Activated CD4-positive, alpha-beta T cell treated with anti-CD3 and anti-CD28 coated beads for 36 hours (primary cell): ENCODE measurements at regions not wholly inside any gene's neighbourhood (a gene's known extent, or its start where the extent isn't known, plus 50 kb on each side); places are given as distances from the start of the nearest gene placed in this dataset.

ENCODE experiments used
- ATAC-seq: fragments of 200-7000 bp; cut with Tn5 transposase; one replicate; pipeline ENCODE4 v1.10.0; 2021; ENCODE audit warnings: mild to moderate bottlenecking, moderate library complexity
- CTCF ChIA-PET: fragments of 350-600 bp; sonication (Branson Sonifier 250); formaldehyde crosslinking; loops from one replicate; lab custom pipeline; 2021; ENCODE audit warnings: antibody characterized with exemption; lab: Charles Lee
- POLR2A ChIA-PET: fragments of 350-600 bp; sonication (Branson Sonifier 250); formaldehyde crosslinking; loops from one replicate; lab custom pipeline; 2021; ENCODE audit warnings: antibody characterized with exemption, inconsistent platforms; lab: Charles Lee
- DNase-seq: peaks from one replicate; pipeline ENCODE4 v3.0.0-alpha.2; 2020
- H3K27ac Mint-ChIP-seq: one replicate; pipeline ENCODE4 v1.8.0; 2021; ENCODE audit warnings: mixed read lengths
- H3K27me3 Mint-ChIP-seq: one replicate; pipeline ENCODE4 v1.8.0; 2021; ENCODE audit warnings: mixed read lengths
- H3K36me3 Mint-ChIP-seq: one replicate; pipeline ENCODE4 v1.8.0; 2021; ENCODE audit warnings: low read depth, mixed read lengths
- H3K4me1 Mint-ChIP-seq: one replicate; pipeline ENCODE4 v1.8.0; 2021; ENCODE audit warnings: mixed read lengths
- H3K4me3 Mint-ChIP-seq: one replicate; pipeline ENCODE4 v1.8.0; 2021; ENCODE audit warnings: mild to moderate bottlenecking, moderate library complexity, mixed read lengths
- H3K9me3 Mint-ChIP-seq: one replicate; pipeline ENCODE4 v1.8.0; 2021; ENCODE audit warnings: low read depth, mixed read lengths
- intact Hi-C, 2 experiments: fragments of 100-400 bp; cut with DNase I in 1 of 2; cut with micrococcal nuclease in 1 of 2; formaldehyde crosslinking; loops; one replicate each; pipeline versions ENCODE4 v1.14.2 to v1.15.1; 2022 to 2024; cut with DNase I, micrococcal nuclease

DNA sequence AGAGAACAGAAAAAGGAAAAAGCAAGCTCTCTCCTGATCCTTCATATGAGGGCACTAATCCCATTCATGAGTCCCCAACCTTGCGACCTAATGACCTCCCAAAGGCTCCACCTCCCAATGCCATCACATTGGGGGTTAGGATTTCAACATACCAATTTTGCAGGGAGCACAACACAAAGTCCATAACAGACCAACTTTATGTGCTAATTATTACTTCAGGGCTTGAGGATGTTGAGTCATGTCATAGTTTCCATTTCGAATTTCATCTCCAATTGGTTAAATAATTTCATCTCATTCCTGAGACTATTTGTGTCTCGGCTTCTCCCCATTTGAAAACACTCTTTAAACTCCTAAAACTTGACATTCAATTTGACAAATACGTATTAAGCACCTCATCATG lies 69.9 kb upstream of the KLF7 start:
- ATAC-seq (no peak), DNase-seq (no peak)
- Mint-ChIP-seq H3K4me1 (peaks cover 29% of the 10 kb centered on the region), H3K4me3 (no peak overlapping the region), H3K9me3 (peaks cover 3% of the 10 kb centered on the region), H3K27me3 (no peaks in the 10 kb centered on the region), H3K36me3 (no peaks in the 10 kb centered on the region), H3K27ac (no peak overlapping the region)
- intact Hi-C loops: loop anchor here in 1 of 2 experiments (5.0 kb wide), 1 partner anchor 237 kb away; no protein-coding TSS in a partner anchor
- CTCF ChIA-PET: interaction anchor here (0.5 to 1.7 kb wide), 2 partner anchors 12 to 449 kb away, joined by 3 to 5 read pairs; no protein-coding TSS in a partner anchor
- POLR2A ChIA-PET: no interaction called here

DNA sequence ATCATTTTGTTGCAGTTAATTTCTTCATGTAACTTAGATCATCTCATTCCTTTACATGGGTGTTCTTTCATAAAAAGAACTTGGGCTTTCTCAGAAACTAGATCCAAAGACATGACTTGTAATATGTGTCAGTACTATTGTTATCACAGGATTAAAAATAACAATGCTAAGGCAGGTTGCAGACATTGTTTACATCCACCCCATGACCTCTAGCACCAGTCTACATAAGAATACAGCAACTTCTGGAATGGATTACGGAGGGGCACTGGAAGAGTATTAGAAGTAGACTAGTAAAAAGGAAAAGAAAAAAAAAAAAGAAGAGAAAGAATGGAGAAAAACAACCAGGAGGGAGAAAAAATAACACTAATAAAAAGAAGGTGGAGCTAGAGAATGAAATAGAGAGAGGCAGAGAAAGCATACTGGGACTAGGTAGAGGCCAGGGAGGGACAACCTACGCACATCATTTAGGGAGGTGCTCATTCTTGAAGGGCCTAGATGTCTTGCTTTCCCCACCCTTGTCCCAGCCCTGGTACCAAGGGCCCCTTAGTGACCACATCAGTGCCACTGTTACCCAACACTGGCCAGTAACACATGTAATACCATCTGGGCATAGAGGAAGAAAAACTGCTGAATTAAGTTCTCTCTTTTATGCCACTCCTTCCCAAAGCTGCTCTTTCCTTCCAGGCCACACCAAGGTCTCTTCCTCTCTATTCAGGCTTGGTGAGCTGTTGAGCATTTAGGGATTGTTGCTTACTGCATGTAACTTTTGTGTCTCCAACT lies 70.6 kb upstream of the KLF7 start:
- Mint-ChIP-seq H3K27ac (no peak overlapping the region), H3K36me3 (no peaks in the 10 kb centered on the region), H3K4me3 (no peak overlapping the region), H3K4me1 (peaks cover 22% of the 10 kb centered on the region), H3K9me3 (peaks cover 3% of the 10 kb centered on the region), H3K27me3 (no peaks in the 10 kb centered on the region)
- no peak for DNase-seq
- POLR2A ChIA-PET: interaction anchor here (0.7 kb wide), 1 partner anchor 15 kb away, joined by 3 read pairs; no protein-coding TSS in a partner anchor
- no peak for ATAC-seq
- CTCF ChIA-PET: interaction anchor here (0.5 to 1.2 kb wide), 2 partner anchors 14 to 449 kb away, joined by 3 read pairs; no protein-coding TSS in a partner anchor
- intact Hi-C loops: loop anchor here in 1 of 2 experiments (5.0 kb wide), 1 partner anchor 236 kb away; no protein-coding TSS in a partner anchor

DNA sequence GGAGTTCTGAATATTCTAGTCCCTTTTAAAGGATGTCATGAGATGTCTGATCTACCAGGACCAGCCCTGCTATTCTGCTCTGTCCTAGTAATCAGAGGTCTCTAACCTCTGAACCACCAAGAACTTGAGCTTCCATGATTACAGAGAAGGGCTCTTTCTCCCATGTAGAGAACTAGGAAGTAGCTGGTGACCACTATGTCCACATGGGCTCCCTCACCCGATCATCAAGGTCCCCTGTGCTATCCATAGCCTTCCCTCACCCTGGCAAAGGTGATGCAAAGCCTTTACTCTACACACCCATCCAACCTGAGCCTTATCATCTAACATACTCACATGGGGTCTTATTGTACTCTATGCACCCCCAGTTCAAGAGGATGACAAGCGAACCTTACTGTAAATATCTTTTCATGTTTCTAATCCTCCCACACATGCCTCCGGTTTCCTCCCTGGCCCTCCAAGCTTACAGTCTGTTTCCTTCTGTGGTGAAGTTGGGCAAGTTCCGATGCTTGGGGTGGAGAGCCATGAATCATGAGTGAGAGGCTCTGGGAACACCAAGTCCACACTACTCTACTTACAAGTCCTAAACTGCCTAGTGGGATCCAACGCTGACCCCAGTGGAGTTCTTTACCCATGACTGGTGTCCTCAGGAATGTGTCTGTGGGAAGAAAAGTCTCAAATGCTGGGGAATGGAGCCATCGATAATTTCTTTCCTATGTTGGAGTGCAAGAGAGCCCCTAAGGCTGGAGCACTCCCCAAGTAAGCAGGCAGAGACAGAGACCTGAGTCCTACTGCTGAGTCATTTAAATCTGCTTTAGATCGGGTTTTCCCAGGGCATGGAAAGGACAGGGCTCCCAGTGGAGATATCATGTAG lies 73.3 kb upstream of the KLF7 start:
- Mint-ChIP-seq H3K4me3 (no peak overlapping the region), H3K36me3 (no peaks in the 10 kb centered on the region), H3K27ac (peak overlapping the region; percentile 80), H3K27me3 (no peaks in the 10 kb centered on the region), H3K9me3 (peaks cover 3% of the 10 kb centered on the region), H3K4me1 (peaks cover 19% of the 10 kb centered on the region)
- POLR2A ChIA-PET: interaction anchor here (0.6 to 2.6 kb wide), 6 partner anchors 69 to 408 kb away, joined by 3 to 15 read pairs (median 3); partner anchors contain the start of gene KLF7
- peak; percentile 28 for ATAC-seq
- intact Hi-C loops: loop anchor here (1.0 to 5.0 kb wide), 3 partner anchors 8 to 233 kb away; no protein-coding TSS in a partner anchor
- CTCF ChIA-PET: interaction anchor here (1.0 to 2.6 kb wide), 2 partner anchors 9 to 72 kb away, joined by 6 to 17 read pairs; no protein-coding TSS in a partner anchor
- DNase-seq: peak; percentile 70

DNA sequence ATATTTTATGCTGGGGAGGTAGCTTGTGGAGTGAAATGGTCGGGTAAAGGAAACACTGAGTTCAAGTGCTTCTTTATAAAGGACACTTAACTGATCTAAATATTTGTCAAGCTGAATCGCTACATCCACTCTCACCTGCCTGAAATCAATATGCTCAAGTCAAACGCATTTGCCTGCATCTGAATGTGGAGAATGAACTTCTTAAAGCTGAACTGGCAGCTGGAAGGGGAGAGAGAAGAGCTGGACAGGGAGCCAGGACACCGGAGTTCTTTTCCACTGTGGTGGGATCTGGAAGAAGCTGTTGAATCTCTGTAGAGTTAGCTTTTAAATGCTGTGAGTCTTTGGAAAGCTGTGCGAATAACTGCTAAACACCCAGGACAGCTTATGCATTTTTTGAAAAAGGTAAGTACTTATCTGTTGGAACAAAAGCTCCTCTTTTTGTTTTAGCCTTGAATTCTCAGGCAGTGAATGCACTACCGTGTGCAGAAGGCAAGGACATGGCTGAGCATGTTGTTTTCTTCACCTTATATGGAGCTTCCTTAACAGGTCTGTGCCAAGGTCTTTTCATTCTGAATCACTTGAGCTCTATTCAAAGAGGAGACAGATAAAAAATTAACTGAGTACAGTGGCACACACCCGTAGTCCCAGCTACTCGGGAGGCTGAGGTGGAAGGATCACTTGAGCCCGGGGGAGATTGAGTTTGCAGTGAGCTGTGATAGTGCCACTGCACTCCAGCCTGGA lies 74.2 kb upstream of the KLF7 start:
- ChIA-PET POLR2A (interaction anchor here (0.6 to 2.6 kb wide), 8 partner anchors 70 to 409 kb away, joined by 3 to 15 read pairs (median 3); partner anchors contain the start of gene KLF7), CTCF (interaction anchor here (0.9 to 2.6 kb wide), 4 partner anchors 10 to 121 kb away, joined by 3 to 17 read pairs (median 5); no protein-coding TSS in a partner anchor)
- Mint-ChIP-seq H3K4me3 (no peak overlapping the region), H3K9me3 (peaks cover 3% of the 10 kb centered on the region), H3K27ac (peak overlapping the region; percentile 80), H3K27me3 (no peaks in the 10 kb centered on the region), H3K4me1 (peaks cover 15% of the 10 kb centered on the region), H3K36me3 (no peaks in the 10 kb centered on the region)
- ATAC-seq: peak; percentile 63
- DNase-seq: peak; percentile 21
- intact Hi-C loops: loop anchor here (1.0 to 5.0 kb wide), 9 partner anchors 9 to 232 kb away; no protein-coding TSS in a partner anchor

DNA sequence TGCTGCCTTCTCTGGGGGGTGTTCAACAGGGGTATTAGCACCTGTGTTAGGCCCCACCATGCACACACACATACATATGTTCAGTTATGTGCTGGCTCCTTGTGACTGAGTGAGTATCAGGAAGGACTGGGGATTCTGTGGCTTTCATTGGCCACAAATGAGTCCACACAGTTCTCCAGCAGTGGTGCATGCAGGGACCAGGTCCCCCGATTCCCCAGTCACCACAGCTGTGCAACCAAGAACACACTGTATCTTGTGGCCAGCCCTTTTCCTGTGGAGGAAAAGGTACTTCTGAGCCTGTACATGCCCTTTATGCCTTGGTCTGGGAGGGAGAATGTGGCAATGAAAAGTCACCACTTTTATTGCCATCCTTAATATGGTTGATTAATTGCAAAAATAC lies 74.9 kb upstream of the KLF7 start:
- peaks cover 7% of the 10 kb centered on the region for H3K4me1 Mint-ChIP-seq
- CTCF ChIA-PET: interaction anchor here (0.9 to 2.6 kb wide), 3 partner anchors 10 to 120 kb away, joined by 3 to 17 read pairs (median 4); no protein-coding TSS in a partner anchor
- POLR2A ChIA-PET: interaction anchor here (0.5 to 2.6 kb wide), 5 partner anchors 14 to 266 kb away, joined by 3 to 15 read pairs (median 5); partner anchors contain the start of gene KLF7
- H3K36me3 Mint-ChIP-seq: no peaks in the 10 kb centered on the region
- DNase-seq (peak; percentile 45), ATAC-seq (peak; percentile 35)
- no peak overlapping the region for H3K4me3 Mint-ChIP-seq
- intact Hi-C loops: loop anchor here (1.0 to 5.0 kb wide), 11 partner anchors 16 to 232 kb away; no protein-coding TSS in a partner anchor
- peaks cover 3% of the 10 kb centered on the region for H3K9me3 Mint-ChIP-seq
- no peak overlapping the region for H3K27ac Mint-ChIP-seq
- no peaks in the 10 kb centered on the region for H3K27me3 Mint-ChIP-seq

DNA sequence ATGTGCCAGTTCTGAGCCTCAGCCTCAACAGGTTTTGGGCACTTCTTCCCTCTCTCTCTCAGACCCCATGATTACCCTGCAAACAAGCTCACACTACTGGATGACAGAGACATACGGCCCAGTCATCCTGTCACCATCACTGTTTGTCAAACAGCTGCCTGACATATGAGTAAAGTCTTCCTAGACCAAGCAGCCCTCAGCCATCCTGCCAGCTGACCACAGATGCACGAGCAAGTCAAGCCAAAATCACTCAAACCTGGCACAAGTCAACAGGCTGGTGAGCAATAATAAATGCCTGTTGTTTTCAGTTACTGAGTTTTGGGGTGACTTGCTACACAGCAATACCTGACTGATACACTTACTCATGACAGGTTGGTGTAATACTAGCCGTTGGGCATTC lies 75.5 kb upstream of the KLF7 start:
- H3K27ac Mint-ChIP-seq: no peak overlapping the region
- POLR2A ChIA-PET: interaction anchor here (0.5 to 2.6 kb wide), 4 partner anchors 14 to 84 kb away, joined by 3 to 15 read pairs (median 8); partner anchors contain the start of gene KLF7

DNA sequence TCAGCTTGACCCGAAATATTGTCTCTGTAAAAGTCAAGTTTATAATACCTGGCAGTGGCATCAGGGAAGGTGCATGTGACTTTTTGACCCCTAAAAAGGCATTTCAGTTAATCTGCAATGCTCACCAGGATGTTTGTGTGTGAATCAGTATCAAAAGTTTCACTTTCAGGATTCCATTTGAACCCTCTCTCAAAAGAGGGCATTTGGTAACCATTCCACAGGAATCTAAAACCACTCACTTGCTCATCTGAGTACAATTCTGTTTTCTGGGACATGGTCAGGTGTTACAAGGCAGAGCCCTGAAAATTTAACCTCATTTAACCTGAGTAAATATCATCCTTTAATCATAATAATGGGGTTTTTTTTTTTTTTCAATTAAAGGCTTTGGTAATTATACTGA lies 77.9 kb upstream of the KLF7 start:
- no peak for ATAC-seq
- Mint-ChIP-seq H3K9me3 (no peaks in the 10 kb centered on the region), H3K27ac (no peak overlapping the region), H3K4me3 (no peak overlapping the region), H3K36me3 (no peaks in the 10 kb centered on the region), H3K27me3 (no peaks in the 10 kb centered on the region), H3K4me1 (peaks cover 5% of the 10 kb centered on the region)
- DNase-seq: no peak
- POLR2A ChIA-PET: no interaction called here
- CTCF ChIA-PET: interaction anchor here (0.7 kb wide), 1 partner anchor 774 kb away, joined by 3 read pairs; no protein-coding TSS in a partner anchor
- intact Hi-C loops: loop anchor here in 1 of 2 experiments (5.0 kb wide), 3 partner anchors 86 to 229 kb away; no protein-coding TSS in a partner anchor

More for the DNA sequence above, 75.5 kb upstream of the KLF7 start:
- intact Hi-C loops: loop anchor here (1.0 to 5.0 kb wide), 11 partner anchors 16 to 231 kb away; no protein-coding TSS in a partner anchor
- DNase-seq (peak; percentile 82), ATAC-seq (peak; percentile 79)
- H3K36me3 Mint-ChIP-seq: no peaks in the 10 kb centered on the region
- H3K27me3 Mint-ChIP-seq: no peaks in the 10 kb centered on the region
- CTCF ChIA-PET: interaction anchor here (1.9 to 2.6 kb wide), 2 partner anchors 10 to 11 kb away, joined by 4 to 17 read pairs; no protein-coding TSS in a partner anchor
- H3K4me3 Mint-ChIP-seq: no peak overlapping the region
- peaks cover 5% of the 10 kb centered on the region for H3K4me1 Mint-ChIP-seq
- H3K9me3 Mint-ChIP-seq: peaks cover 3% of the 10 kb centered on the region

DNA sequence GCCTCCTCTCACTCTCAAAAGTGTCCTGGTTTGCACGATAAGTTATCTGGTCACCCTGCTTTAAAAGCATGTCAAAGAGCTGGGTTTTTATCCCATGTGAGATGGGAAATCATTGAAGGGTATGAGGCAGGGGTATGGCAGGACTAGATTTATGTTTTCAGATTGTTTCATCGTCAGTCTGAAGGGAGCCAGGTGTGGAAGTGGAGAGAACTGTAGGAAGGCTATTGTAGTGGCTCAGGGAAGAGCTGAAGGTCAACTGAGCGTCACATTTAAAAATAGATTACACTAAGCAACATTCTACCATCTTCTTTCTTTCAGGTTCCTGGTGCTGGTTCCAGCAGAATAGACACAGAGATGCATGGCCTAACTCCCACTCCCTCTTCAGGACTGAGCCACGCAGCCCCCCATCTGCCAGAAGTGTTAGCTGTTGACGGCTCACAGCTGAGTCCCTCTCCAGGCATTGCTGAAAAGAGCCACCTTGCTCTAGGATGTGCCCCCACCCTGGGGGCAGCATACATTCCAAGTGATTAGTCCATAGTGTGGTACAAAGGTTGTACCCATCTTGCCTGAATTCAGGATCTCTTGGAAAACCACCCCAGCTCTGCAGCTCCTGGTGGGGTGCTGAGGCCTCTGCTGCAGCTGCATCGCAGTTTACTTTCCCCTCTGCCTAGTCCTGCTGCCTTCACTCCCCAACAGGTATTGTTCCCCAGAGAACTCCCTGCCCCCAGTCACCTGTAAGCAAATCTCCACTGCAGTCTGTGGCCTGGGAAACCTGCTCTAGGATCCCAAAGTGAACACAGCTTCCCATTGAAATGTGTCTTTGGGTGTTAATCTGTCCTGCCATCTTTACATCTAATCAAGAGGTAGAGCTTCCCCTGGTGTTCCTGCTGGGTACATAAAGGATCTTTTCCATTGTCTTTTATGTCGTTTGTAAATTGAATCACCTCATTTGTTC lies 79.5 kb upstream of the KLF7 start:
- intact Hi-C loops: loop anchor here in 1 of 2 experiments (5.0 kb wide), 3 partner anchors 87 to 227 kb away; no protein-coding TSS in a partner anchor
- H3K4me3 Mint-ChIP-seq: no peak overlapping the region
- POLR2A ChIA-PET: no interaction called here
- H3K27ac Mint-ChIP-seq: no peak overlapping the region
- CTCF ChIA-PET: interaction anchor here (0.6 kb wide), 3 partner anchors 231 to 687 kb away, joined by 3 read pairs; no protein-coding TSS in a partner anchor
- ATAC-seq: no peak
- H3K9me3 Mint-ChIP-seq: no peaks in the 10 kb centered on the region
- H3K27me3 Mint-ChIP-seq: no peaks in the 10 kb centered on the region
- DNase-seq: no peak
- H3K36me3 Mint-ChIP-seq: no peaks in the 10 kb centered on the region
- H3K4me1 Mint-ChIP-seq: peaks cover 5% of the 10 kb centered on the region

DNA sequence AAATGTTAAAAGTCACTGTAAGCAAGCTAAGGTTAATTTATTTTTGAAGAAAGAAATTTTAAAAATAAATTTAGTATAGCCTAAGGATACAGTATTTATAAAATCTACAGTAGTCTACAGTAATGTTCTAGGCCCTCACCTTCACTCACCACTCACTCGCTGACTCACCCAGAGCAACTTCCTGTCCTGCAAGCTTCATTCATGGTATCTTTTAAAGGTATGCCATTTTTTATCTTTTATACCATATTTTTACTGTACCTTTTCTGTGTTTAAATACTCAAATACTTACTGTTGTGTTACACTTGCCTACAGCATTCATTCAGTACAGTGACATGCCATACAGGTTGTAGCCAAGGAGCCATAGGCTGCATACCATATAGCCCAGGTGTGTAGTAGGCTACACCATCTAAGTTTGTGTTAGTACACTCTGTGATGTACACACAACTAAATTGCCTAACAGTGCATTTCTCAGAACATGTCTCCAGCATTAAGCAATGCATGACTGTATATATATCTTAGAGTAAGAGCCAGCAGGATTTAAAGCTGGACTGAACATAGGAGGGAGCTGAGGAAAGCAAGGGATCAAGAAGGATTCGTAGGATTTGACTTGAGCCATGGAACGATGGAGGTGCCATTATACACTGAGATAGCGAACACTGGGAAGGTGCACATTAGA lies 83.1 kb upstream of the KLF7 start:
- Mint-ChIP-seq H3K9me3 (no peaks in the 10 kb centered on the region), H3K27me3 (peaks cover 2% of the 10 kb centered on the region), H3K4me3 (no peak overlapping the region), H3K36me3 (no peaks in the 10 kb centered on the region), H3K4me1 (peaks cover 21% of the 10 kb centered on the region), H3K27ac (no peak overlapping the region)
- peak; percentile 29 for DNase-seq
- no peak for ATAC-seq
- POLR2A ChIA-PET: no interaction called here
- intact Hi-C loops: no loop called here
- CTCF ChIA-PET: interaction anchor here (0.6 to 0.7 kb wide), 2 partner anchors 43 to 47 kb away, joined by 3 read pairs; no protein-coding TSS in a partner anchor
